GM18861 (cell line): ENCODE measurements at regions not wholly inside any gene's neighbourhood (a gene's known extent, or its start where the extent isn't known, plus 50 kb on each side); places are given as distances from the start of the nearest gene placed in this dataset.

ENCODE experiments used
- ATAC-seq: cut with Tn5 transposase; IDR thresholded peaks from one replicate; pipeline ENCODE4 v1.9.1; 2021; ENCODE audit not compliant: unreplicated experiment

- ATAC-seq, result no peak
Measured at GRCh38 chr18:63071701-63072141, 247.8 kb downstream of the BCL2 start.

GRCh38 chr18:63070767-63071502, 248.6 kb downstream of the BCL2 start:
- no peak for ATAC-seq

- no peak for ATAC-seq
Measured at GRCh38 chr18:63069496-63069895, 250.1 kb downstream of the BCL2 start.

- ATAC-seq, result no peak
Measured at GRCh38 chr18:63067939-63068338, 251.6 kb downstream of the BCL2 start.

GRCh38 chr18:63065172-63065571, 254.4 kb downstream of the BCL2 start:
- no peak for ATAC-seq

GRCh38 chr18:63063171-63063570, 256.4 kb downstream of the BCL2 start:
- ATAC-seq, result no peak

GRCh38 chr18:63062246-63062645, 257.3 kb downstream of the BCL2 start:
- no peak for ATAC-seq

- no peak for ATAC-seq
Measured at GRCh38 chr18:63061303-63061702, 258.3 kb downstream of the BCL2 start.

GRCh38 chr18:63058521-63058920, 261.0 kb downstream of the BCL2 start:
- ATAC-seq, result no peak

- no peak for ATAC-seq
Measured at GRCh38 chr18:63057707-63058106, 261.9 kb downstream of the BCL2 start.

GRCh38 chr18:63054901-63055584, 264.5 kb downstream of the BCL2 start:
- no peak for ATAC-seq

GRCh38 chr18:63051928-63052327, 267.6 kb downstream of the BCL2 start:
- no peak for ATAC-seq

GRCh38 chr18:63050667-63051395, 268.7 kb downstream of the BCL2 start:
- ATAC-seq, result peak; percentile 58

GRCh38 chr18:63046375-63046774, 273.2 kb downstream of the BCL2 start:
- no peak for ATAC-seq

GRCh38 chr18:63043516-63043915, 276.1 kb downstream of the BCL2 start:
- no peak for ATAC-seq

- ATAC-seq, result no peak
Measured at GRCh38 chr18:63042351-63042750, 277.2 kb downstream of the BCL2 start.

GRCh38 chr18:63040788-63041410, 278.7 kb downstream of the BCL2 start:
- peak; percentile 55 for ATAC-seq

- no peak for ATAC-seq
Measured at GRCh38 chr18:63037491-63037890, 282.1 kb downstream of the BCL2 start.

GRCh38 chr18:63031375-63031774, 288.2 kb downstream of the BCL2 start:
- ATAC-seq, result no peak
